HUES48 (cell line): ENCODE measurements at regions not wholly inside any gene's neighbourhood (a gene's known extent, or its start where the extent isn't known, plus 50 kb on each side); places are given as distances from the start of the nearest gene placed in this dataset.

Source experiments
- H3K27ac ChIP-seq: one replicate; pipeline ENCODE4 v1.7.0; 2013; ENCODE audit warnings: low read depth, low read length, inconsistent platforms
- H3K27me3 ChIP-seq: 2 replicates; pipeline ENCODE4 v1.6.1; 2013; ENCODE audit warnings: mild to moderate bottlenecking, low read length; ENCODE audit not compliant: control insufficient read depth, insufficient read depth
- H3K36me3 ChIP-seq: 2 replicates; pipeline ENCODE4 v1.6.1; 2013; ENCODE audit warnings: low read length; ENCODE audit not compliant: control insufficient read depth, insufficient read depth
- H3K4me1 ChIP-seq: 2 replicates; pipeline ENCODE4 v1.6.1; 2013; ENCODE audit warnings: mild to moderate bottlenecking, low read length; ENCODE audit not compliant: control insufficient read depth, insufficient read depth
- H3K4me3 ChIP-seq: 2 replicates; pipeline ENCODE4 v1.5.1; 2013; ENCODE audit warnings: mild to moderate bottlenecking, low read depth, low read length
- H3K9ac ChIP-seq: 2 replicates; pipeline ENCODE4 v1.6.1; 2013; ENCODE audit warnings: mild to moderate bottlenecking, low read depth, low read length, moderate library complexity
- H3K9me3 ChIP-seq: 2 replicates; pipeline ENCODE4 v1.6.1; 2013; ENCODE audit warnings: low read length; ENCODE audit not compliant: control insufficient read depth, insufficient read depth

DNA sequence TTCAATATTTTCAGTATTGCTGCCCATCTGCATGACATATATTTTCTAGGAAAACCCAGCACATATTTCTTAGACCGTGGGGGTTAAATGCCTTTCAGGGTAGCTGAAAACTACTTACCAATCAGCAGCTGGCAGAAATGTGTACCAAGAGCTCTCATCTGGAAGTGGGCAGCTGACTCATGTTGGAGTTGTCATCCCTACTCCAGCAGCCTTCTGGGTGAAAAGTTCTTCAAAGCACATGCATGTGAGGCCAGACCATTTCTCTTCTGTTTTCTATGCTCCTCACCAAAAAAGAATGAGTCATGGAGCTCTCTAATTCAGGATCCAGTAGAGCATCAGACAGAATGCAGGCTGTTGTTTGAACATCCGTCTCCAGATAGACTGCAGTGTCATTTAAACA, 135.5 kb downstream of the PAX1 start:
- H3K36me3 ChIP-seq = no peaks in the 10 kb centered on the region
- H3K27me3 ChIP-seq = 0 out of 2 replicates have a peak, but pooled peaks cover 3% of the 10 kb centered on the region
- H3K4me3 ChIP-seq = no peak overlapping the region
- no peaks in the 10 kb centered on the region for H3K4me1 ChIP-seq
- H3K9ac ChIP-seq = no peak overlapping the region
- no peak overlapping the region for H3K27ac ChIP-seq
- H3K9me3 ChIP-seq = no peaks in the 10 kb centered on the region

DNA sequence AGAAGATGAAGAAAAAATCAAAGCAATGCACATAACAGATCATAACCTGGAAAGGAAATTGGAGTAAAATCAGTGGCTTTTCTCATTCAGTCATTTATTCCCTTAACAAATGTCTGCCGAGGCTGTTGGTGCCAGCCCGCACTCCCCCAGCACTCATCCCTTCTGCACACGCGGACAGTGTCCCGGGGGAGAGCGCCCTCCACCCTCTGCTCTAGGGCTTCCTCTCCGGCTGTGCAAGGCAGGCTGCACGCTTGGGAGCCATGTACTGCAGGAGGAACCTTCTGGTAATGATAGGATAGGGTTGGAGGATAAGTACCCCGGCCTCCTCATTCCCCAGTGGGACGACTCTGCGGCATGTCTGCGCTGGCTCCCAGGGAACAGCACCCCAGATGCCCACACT, 134.5 kb downstream of the PAX1 start:
- Histone ChIP-seq H3K27me3 (0 out of 2 replicates have a peak, but pooled peaks cover 3% of the 10 kb centered on the region), H3K4me3 (no peak overlapping the region), H3K4me1 (no peaks in the 10 kb centered on the region), H3K9me3 (no peaks in the 10 kb centered on the region), H3K9ac (no peak overlapping the region), H3K27ac (no peak overlapping the region), H3K36me3 (no peaks in the 10 kb centered on the region)

DNA sequence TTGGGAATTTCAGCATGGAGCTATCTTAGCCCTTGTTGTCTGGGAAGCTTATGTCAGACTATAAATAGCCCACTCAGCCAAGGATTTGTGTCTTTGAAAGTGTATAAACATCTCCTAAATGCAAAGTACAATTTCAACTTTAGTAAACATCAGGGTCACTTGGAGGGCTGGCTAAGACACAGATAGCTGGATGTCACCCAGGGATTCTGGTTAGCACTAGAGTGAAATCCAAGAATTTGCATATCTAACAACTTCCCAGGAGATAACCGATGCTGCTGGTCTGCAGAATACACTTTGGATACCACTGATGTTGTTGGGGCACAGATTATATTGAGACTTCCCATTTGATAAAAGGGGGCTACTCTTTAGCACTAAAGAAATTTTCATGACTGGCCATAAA, 130.9 kb downstream of the PAX1 start:
- H3K27me3 ChIP-seq = 0 out of 2 replicates have a peak, but pooled peaks cover 3% of the 10 kb centered on the region
- no peaks in the 10 kb centered on the region for H3K36me3 ChIP-seq
- no peak overlapping the region for H3K9ac ChIP-seq
- H3K27ac ChIP-seq = no peak overlapping the region
- no peak overlapping the region for H3K4me3 ChIP-seq
- no peaks in the 10 kb centered on the region for H3K9me3 ChIP-seq
- H3K4me1 ChIP-seq = no peaks in the 10 kb centered on the region

DNA sequence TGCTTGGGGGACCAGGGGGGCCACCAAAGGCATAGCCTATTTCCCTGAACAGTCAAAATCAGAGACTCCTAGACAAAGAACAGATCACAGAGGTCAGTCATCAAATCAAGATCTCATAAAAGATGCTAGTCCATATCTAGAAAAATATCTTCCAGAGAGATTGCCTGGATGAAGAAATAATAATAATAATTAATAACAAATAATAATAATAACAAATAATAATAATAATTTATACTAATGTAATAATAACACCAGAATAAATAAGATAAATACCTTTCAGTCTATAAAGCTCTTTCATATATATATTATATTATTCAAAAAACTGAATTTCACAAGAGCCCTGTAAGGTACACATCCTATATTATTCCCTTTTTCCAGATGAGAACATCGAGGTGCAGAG, 129.6 kb downstream of the PAX1 start:
- Histone ChIP-seq H3K9me3 (no peaks in the 10 kb centered on the region), H3K36me3 (no peaks in the 10 kb centered on the region), H3K27me3 (0 out of 2 replicates have a peak, but pooled peaks cover 3% of the 10 kb centered on the region), H3K4me1 (no peaks in the 10 kb centered on the region), H3K9ac (no peak overlapping the region), H3K4me3 (no peak overlapping the region), H3K27ac (no peak overlapping the region)

DNA sequence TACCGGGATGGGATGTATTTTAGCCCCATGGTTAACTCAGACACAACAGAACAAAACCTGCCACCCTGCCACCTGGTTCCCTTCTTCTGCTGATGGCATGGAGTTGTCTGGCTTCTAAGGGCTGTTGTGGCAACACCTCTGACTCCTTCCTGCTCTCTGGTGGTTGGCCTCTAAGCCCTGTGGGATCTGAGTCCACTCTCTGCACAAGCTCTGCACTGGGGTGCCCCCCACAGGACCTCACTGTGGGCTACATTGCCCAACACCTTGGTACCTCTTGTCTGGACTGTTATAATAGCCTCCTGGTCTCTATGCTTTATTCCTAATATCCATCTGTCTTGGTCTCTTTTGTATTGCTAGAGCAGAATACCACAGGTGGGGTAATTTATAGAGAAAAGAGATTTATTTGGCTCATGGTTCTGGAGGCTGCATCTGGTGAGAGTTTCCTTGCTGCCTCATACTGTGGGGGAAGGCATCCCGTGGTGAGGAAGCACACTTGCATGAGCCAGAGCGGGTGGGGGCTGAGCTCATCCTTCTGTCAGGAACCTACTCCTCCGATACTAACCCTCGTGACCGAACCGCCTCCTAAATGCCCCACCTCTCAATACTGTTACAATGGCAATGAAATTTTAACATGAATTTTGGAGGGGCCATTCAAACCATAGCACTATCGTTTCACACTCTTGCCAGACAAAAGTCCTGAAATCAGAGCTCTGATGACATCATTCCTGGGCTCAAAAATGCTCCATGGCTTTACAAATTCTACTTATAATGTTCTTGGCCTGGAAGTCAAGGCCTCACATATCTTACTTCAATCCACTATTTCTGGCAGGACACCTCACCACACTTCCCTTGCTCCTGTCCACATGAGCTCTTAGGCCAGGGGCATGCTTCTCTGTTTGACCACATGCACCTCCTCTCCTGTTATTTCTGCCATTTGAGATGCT, 127.2 kb downstream of the PAX1 start:
- Histone ChIP-seq H3K27ac (no peak overlapping the region), H3K9me3 (no peaks in the 10 kb centered on the region), H3K9ac (no peak overlapping the region), H3K4me3 (no peak overlapping the region), H3K27me3 (no peaks in the 10 kb centered on the region), H3K4me1 (no peaks in the 10 kb centered on the region), H3K36me3 (no peaks in the 10 kb centered on the region)

DNA sequence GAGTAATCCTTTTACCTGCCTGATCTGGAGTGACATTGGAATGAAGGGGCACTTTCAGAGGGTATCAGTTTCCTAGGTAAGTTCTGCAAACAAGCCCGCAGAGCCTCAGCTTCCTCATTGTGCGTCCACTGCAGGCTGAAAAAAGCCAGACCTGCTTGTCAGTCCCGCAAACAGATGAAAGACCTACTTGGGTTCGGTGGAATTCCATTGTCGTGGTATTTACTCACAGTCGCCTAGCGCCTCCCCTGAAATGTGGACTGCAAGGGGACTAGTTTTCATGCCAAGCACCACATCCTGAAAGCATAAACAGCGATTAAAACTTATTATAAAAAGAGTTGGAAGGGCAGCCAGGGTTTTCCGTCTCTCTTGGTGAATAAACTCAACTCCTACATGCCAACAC, 121.5 kb downstream of the PAX1 start:
- Histone ChIP-seq H3K4me3 (no peak overlapping the region), H3K9ac (no peak overlapping the region), H3K4me1 (peaks cover 9% of the 10 kb centered on the region), H3K9me3 (no peaks in the 10 kb centered on the region), H3K27ac (no peak overlapping the region), H3K27me3 (no peaks in the 10 kb centered on the region), H3K36me3 (no peaks in the 10 kb centered on the region)

DNA sequence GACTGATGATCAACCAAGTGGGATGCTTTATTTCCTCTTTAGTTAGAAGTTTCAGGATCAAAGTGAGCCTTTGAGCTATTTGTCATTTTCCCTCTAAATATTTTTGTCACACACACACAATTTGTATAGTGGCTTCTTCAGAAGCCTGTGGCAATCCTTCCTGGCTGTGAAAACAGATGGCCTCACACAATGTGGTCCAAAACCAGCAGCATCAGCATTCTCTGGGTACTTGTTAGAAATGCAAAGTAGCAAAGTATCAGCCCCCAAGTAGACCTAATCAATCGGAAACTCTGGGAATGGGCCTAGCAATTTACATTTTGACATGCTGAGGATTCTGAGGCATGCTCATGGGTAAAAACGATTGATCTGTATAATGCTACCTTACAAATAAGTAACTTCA, 115.9 kb downstream of the PAX1 start:
- H3K9ac ChIP-seq = no peak overlapping the region
- H3K9me3 ChIP-seq = no peaks in the 10 kb centered on the region
- no peaks in the 10 kb centered on the region for H3K36me3 ChIP-seq
- H3K4me1 ChIP-seq = no peaks in the 10 kb centered on the region
- H3K27me3 ChIP-seq = no peaks in the 10 kb centered on the region
- no peak overlapping the region for H3K4me3 ChIP-seq
- H3K27ac ChIP-seq = no peak overlapping the region

DNA sequence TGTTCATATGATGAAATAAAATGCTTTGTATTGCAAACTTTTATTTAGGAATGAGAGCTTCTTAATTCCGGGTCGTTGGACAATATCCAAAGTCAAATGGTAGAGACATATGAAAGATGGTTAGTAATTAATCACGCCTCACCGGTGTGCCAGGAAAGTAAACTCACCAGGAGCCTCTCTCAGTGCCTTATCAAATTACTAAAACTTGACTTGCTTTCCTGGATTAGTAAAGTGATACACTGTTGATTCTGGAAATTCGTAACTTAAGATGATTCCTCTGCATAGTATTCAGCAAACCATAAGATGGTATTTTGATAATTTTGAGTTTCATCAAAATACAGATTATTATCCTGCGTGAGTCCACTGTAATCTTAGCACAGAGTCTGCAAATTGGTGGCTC, 115.2 kb downstream of the PAX1 start:
- Histone ChIP-seq H3K9me3 (no peaks in the 10 kb centered on the region), H3K27ac (no peak overlapping the region), H3K36me3 (no peaks in the 10 kb centered on the region), H3K4me3 (no peak overlapping the region), H3K27me3 (no peaks in the 10 kb centered on the region), H3K4me1 (no peaks in the 10 kb centered on the region), H3K9ac (no peak overlapping the region)

DNA sequence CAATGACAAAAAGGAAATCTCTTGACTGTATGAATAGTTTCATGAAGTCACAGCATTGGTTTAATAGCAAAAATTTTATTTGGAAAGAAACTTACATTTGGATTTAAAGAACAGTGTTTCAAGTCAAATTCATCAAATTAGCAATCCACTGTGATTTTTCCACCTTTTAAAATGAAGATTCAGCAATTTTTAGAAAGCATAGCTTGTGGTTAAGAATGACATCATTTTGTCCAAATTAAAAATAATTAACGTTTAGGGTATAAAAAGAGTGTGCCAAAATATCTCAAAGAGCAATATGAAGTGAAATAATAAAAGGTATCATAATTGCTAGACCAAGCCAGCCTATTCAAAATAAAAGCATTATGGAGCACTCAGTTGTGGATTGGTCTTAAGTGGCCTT, 114.6 kb downstream of the PAX1 start:
- Histone ChIP-seq H3K27me3 (no peaks in the 10 kb centered on the region), H3K4me3 (no peak overlapping the region), H3K9ac (no peak overlapping the region), H3K36me3 (no peaks in the 10 kb centered on the region), H3K9me3 (no peaks in the 10 kb centered on the region), H3K27ac (no peak overlapping the region), H3K4me1 (no peaks in the 10 kb centered on the region)

DNA sequence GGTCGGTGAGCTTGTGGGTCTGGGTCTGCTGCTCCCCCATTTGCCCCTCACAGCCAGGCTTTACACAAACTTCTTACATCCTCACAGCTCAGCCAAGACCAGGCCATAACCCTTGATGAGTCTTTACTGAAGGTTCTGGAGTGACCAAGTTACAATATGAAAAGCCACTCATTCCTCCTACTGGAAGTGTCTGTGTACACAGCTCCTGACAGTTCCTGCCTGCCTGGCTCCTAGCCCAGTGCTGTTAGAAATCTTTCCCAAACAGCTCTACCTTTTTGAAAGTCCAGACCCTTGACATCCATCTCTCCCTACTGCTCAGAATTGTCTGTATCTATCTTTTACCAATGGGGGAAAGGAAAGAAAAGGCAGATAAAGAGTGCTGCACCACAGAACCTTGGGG, 106.9 kb downstream of the PAX1 start:
- Histone ChIP-seq H3K4me3 (no peak overlapping the region), H3K27ac (no peak overlapping the region), H3K9ac (no peak overlapping the region), H3K4me1 (no peaks in the 10 kb centered on the region), H3K9me3 (no peaks in the 10 kb centered on the region), H3K36me3 (no peaks in the 10 kb centered on the region), H3K27me3 (peaks cover 10% of the 10 kb centered on the region)

DNA sequence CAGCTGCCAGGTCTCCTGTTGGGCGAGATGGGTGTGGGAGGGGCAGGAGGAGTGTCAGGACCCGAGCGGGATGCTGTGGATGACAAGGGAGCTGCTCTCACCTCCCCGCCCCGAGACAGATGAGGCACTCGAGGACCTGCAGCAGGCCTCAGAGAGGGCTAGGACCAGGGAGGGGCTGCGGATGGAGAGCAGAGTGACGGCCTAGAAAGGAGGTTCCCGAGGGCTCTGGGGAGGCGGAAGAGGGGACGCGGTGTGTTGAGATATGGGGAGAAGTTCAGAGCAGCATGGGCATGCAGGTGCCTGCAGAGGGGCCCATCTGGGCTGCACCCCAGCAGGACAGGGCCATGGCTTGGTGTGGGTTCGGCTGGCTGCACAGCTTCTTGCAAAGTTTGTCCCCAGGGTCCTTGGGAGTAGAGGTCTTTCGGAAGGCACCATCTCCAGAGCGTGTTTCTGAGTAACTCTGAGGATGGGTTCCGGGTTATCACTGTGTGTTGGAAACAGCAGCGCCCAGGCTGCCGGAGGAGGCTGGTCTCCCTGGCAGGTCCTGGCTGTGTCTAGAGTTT, 104.6 kb downstream of the PAX1 start:
- Histone ChIP-seq H3K4me3 (no peak overlapping the region), H3K9ac (no peak overlapping the region), H3K27me3 (peaks cover 10% of the 10 kb centered on the region), H3K9me3 (no peaks in the 10 kb centered on the region), H3K27ac (no peak overlapping the region), H3K36me3 (no peaks in the 10 kb centered on the region), H3K4me1 (no peaks in the 10 kb centered on the region)
